Thyroid gland (tissue), 4 donors: ENCODE measurements at regions not wholly inside any gene's neighbourhood (a gene's known extent, or its start where the extent isn't known, plus 50 kb on each side); places are given as distances from the start of the nearest gene placed in this dataset.

Experiments used
- CTCF ChIP-seq, 6 experiments: fragments of 200-600 bp in 3 of 6; fragments of 450-650 bp in 3 of 6; sonication (generic) in 3 of 6; IDR thresholded peaks; one replicate each; pipeline ENCODE4 v1.5.1; 2016 to 2019; ENCODE audit warnings: antibody characterized with exemption in 6 of 6, mild to moderate bottlenecking in 2 of 6, inconsistent platforms in 1 of 6, moderate library complexity in 1 of 6
- POLR2A ChIP-seq, 2 donors: fragments of 450-650 bp; IDR thresholded peaks; one replicate each; pipeline ENCODE4 v1.6.1; 2017; ENCODE audit warnings: antibody characterized with exemption in 2 of 2, mild to moderate bottlenecking in 2 of 2, moderate library complexity in 1 of 2

DNA sequence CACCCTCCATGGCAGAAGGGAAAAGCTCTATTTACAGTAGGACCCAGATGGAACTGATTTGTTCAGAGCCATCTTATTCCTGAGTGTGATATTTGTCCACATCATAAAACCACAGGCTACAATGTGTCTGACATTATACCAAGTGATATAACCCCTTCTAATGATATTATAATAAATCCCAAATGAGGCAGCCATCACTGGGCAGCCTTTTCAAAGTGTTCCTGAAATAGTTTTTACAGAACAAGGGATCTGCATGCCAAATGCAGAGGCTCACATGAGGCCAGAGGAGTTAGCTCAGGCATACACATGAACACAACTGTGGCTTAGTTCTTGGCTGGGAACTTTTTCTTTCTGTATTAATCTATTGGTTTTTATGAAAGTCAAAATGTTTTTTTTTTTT, 207.7 kb downstream of the MAFB start:
- TF ChIP-seq CTCF (IDR thresholded peaks at IDR 0.05): no peak
- TF ChIP-seq POLR2A (IDR thresholded peaks at IDR 0.05): no peak
